ENCODE measurements at regions not wholly inside any gene's neighbourhood (a gene's known extent, or its start where the extent isn't known, plus 50 kb on each side); places are given as distances from the start of the nearest gene placed in this dataset.

GRCh38 chr6:71766146-71766760 lies 120.1 kb upstream of the RIMS1 start:
- TF ChIP-seq ZC3H10 (CRISPR knock-in tag; IDR thresholded peaks at IDR 0.05): no peak
- TF ChIP-seq ZNF8 (CRISPR knock-in tag; IDR thresholded peaks at IDR 0.05): no peak
- no peak for TF ChIP-seq RARB (CRISPR knock-in tag; IDR thresholded peaks at IDR 0.05)
- TF ChIP-seq CSRNP3 (CRISPR knock-in tag; IDR thresholded peaks at IDR 0.05): no peak
- TF ChIP-seq GLIS3 (CRISPR knock-in tag; IDR thresholded peaks at IDR 0.05): no peak
- no peak for TF ChIP-seq OSR1 (CRISPR knock-in tag; IDR thresholded peaks at IDR 0.05)
- no peak for TF ChIP-seq ZNF565 (CRISPR knock-in tag; conservative IDR thresholded peaks at IDR 0.05; ENCODE audit: low read depth)
- no peak for TF ChIP-seq CSDC2 (CRISPR knock-in tag; IDR thresholded peaks at IDR 0.05)
- TF ChIP-seq TCF4 (CRISPR knock-in tag; IDR thresholded peaks at IDR 0.05; ENCODE audit: borderline replicate concordance): no peak
- no peak for TF ChIP-seq ISL1 (CRISPR knock-in tag; IDR thresholded peaks at IDR 0.05)
- TF ChIP-seq TOX (CRISPR knock-in tag; IDR thresholded peaks at IDR 0.05; ENCODE audit: borderline replicate concordance): no peak
- no peak for TF ChIP-seq ZFP30 (CRISPR knock-in tag; IDR thresholded peaks at IDR 0.05)
- TF ChIP-seq, protein P1, sequence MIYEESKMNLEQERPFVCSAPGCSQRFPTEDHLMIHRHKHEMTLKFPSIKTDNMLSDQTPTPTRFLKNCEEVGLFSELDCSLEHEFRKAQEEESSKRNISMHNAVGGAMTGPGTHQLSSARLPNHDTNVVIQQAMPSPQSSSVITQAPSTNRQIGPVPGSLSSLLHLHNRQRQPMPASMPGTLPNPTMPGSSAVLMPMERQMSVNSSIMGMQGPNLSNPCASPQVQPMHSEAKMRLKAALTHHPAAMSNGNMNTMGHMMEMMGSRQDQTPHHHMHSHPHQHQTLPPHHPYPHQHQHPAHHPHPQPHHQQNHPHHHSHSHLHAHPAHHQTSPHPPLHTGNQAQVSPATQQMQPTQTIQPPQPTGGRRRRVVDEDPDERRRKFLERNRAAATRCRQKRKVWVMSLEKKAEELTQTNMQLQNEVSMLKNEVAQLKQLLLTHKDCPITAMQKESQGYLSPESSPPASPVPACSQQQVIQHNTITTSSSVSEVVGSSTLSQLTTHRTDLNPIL (CRISPR knock-in tag; IDR thresholded peaks at IDR 0.05; ENCODE audit: low read depth): no peak
- no peak for TF ChIP-seq ZNF70 (CRISPR knock-in tag; IDR thresholded peaks at IDR 0.05)
- no peak for TF ChIP-seq BACH2 (CRISPR knock-in tag; IDR thresholded peaks at IDR 0.05; ENCODE audit: borderline replicate concordance)
- TF ChIP-seq ARNTL (CRISPR knock-in tag; IDR thresholded peaks at IDR 0.05; ENCODE audit: borderline replicate concordance, low read depth): no peak
- ATAC-seq: no peak

- TF ChIP-seq ARNTL (CRISPR knock-in tag; IDR thresholded peaks at IDR 0.05; ENCODE audit: borderline replicate concordance, low read depth) (no peak), SNAI2 (CRISPR knock-in tag; IDR thresholded peaks at IDR 0.05) (no peak), TOX (CRISPR knock-in tag; IDR thresholded peaks at IDR 0.05; ENCODE audit: borderline replicate concordance) (no peak), RARB (CRISPR knock-in tag; IDR thresholded peaks at IDR 0.05) (no peak), ISL1 (CRISPR knock-in tag; IDR thresholded peaks at IDR 0.05) (no peak), CSRNP3 (CRISPR knock-in tag; IDR thresholded peaks at IDR 0.05) (no peak), ZFP30 (CRISPR knock-in tag; IDR thresholded peaks at IDR 0.05) (no peak), ZC3H10 (CRISPR knock-in tag; IDR thresholded peaks at IDR 0.05) (no peak), CSDC2 (CRISPR knock-in tag; IDR thresholded peaks at IDR 0.05) (no peak), ZFP3 (CRISPR knock-in tag; IDR thresholded peaks at IDR 0.05) (no peak), ZNF8 (CRISPR knock-in tag; IDR thresholded peaks at IDR 0.05) (no peak), PATZ1 (CRISPR knock-in tag; IDR thresholded peaks at IDR 0.05; ENCODE audit: borderline replicate concordance) (no peak), TCF4 (CRISPR knock-in tag; IDR thresholded peaks at IDR 0.05; ENCODE audit: borderline replicate concordance) (no peak), ZNF70 (CRISPR knock-in tag; IDR thresholded peaks at IDR 0.05) (no peak), GLIS3 (CRISPR knock-in tag; IDR thresholded peaks at IDR 0.05) (no peak)
- TF ChIP-seq, protein P2, sequence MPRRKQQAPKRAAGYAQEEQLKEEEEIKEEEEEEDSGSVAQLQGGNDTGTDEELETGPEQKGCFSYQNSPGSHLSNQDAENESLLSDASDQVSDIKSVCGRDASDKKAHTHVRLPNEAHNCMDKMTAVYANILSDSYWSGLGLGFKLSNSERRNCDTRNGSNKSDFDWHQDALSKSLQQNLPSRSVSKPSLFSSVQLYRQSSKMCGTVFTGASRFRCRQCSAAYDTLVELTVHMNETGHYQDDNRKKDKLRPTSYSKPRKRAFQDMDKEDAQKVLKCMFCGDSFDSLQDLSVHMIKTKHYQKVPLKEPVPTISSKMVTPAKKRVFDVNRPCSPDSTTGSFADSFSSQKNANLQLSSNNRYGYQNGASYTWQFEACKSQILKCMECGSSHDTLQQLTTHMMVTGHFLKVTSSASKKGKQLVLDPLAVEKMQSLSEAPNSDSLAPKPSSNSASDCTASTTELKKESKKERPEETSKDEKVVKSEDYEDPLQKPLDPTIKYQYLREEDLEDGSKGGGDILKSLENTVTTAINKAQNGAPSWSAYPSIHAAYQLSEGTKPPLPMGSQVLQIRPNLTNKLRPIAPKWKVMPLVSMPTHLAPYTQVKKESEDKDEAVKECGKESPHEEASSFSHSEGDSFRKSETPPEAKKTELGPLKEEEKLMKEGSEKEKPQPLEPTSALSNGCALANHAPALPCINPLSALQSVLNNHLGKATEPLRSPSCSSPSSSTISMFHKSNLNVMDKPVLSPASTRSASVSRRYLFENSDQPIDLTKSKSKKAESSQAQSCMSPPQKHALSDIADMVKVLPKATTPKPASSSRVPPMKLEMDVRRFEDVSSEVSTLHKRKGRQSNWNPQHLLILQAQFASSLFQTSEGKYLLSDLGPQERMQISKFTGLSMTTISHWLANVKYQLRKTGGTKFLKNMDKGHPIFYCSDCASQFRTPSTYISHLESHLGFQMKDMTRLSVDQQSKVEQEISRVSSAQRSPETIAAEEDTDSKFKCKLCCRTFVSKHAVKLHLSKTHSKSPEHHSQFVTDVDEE (CRISPR knock-in tag; IDR thresholded peaks at IDR 0.05): no peak
- no peak for ATAC-seq
Observed at GRCh38 chr6:71766796-71767195, 119.6 kb upstream of the RIMS1 start.

DNA sequence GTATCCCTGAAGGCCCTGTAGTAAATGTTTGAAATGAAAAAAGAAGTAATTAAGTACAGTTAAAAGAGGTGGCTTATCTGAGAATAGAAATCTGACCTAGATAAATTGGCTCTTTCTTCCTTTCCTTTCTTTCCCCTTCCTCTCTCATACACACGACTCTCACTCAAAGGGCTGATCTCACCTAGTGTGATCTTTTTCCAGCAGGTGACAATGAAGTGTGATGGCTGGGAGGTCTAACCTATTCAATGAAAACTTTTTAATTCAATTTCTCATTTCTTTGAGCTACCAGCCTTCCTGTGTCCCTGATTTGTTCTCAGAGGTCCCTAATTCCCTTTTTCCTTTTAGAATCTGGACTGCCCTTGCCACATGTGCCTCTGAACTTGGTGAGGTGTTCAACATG lies 118.0 kb upstream of the RIMS1 start:
- ATAC-seq: no peak
- TF ChIP-seq ZFP3 (CRISPR knock-in tag; IDR thresholded peaks at IDR 0.05) (no peak), TOX (CRISPR knock-in tag; IDR thresholded peaks at IDR 0.05; ENCODE audit: borderline replicate concordance) (no peak), RARB (CRISPR knock-in tag; IDR thresholded peaks at IDR 0.05) (no peak), SNAI2 (CRISPR knock-in tag; IDR thresholded peaks at IDR 0.05) (no peak), PPARA (CRISPR knock-in tag; IDR thresholded peaks at IDR 0.05; ENCODE audit: borderline replicate concordance) (no peak), ESRRG (CRISPR knock-in tag; IDR thresholded peaks at IDR 0.05) (no peak), OSR1 (CRISPR knock-in tag; IDR thresholded peaks at IDR 0.05) (no peak), ISL1 (CRISPR knock-in tag; IDR thresholded peaks at IDR 0.05) (no peak), ZC3H10 (CRISPR knock-in tag; IDR thresholded peaks at IDR 0.05) (no peak), CSRNP3 (CRISPR knock-in tag; IDR thresholded peaks at IDR 0.05) (no peak), CSDC2 (CRISPR knock-in tag; IDR thresholded peaks at IDR 0.05) (no peak), ZNF565 (CRISPR knock-in tag; conservative IDR thresholded peaks at IDR 0.05; ENCODE audit: low read depth) (no peak), BACH2 (CRISPR knock-in tag; IDR thresholded peaks at IDR 0.05; ENCODE audit: borderline replicate concordance) (no peak)
- TF ChIP-seq, protein P2 (CRISPR knock-in tag; IDR thresholded peaks at IDR 0.05): no peak

All from SK-N-SH treated with all-trans-retinoic acid at 6 μM for 48 hours (cell line).